ENCODE measurements at regions not wholly inside any gene's neighbourhood (a gene's known extent, or its start where the extent isn't known, plus 50 kb on each side); places are given as distances from the start of the nearest gene placed in this dataset.

- DNase-seq, result no peak
Measured at GRCh38 chr4:65834707-65835106, 164.4 kb upstream of the EPHA5 start.

- no peak for DNase-seq
Measured at GRCh38 chr4:65831828-65832227, 161.5 kb upstream of the EPHA5 start.

GRCh38 chr4:65825116-65825753 lies 154.9 kb upstream of the EPHA5 start:
- no peak for DNase-seq

GRCh38 chr4:65819192-65819591 lies 148.9 kb upstream of the EPHA5 start:
- DNase-seq, result no peak

GRCh38 chr4:65805936-65806335 lies 135.6 kb upstream of the EPHA5 start:
- DNase-seq, result no peak

- no peak for DNase-seq
Measured at GRCh38 chr4:65799513-65799912, 129.2 kb upstream of the EPHA5 start.

GRCh38 chr4:65798498-65799127 lies 128.3 kb upstream of the EPHA5 start:
- DNase-seq, result no peak

- no peak for DNase-seq
Measured at GRCh38 chr4:65791812-65792308, 121.6 kb upstream of the EPHA5 start.

GRCh38 chr4:65791111-65791811 lies 121.0 kb upstream of the EPHA5 start:
- DNase-seq, result no peak

GRCh38 chr4:65789805-65790204 lies 119.5 kb upstream of the EPHA5 start:
- no peak for DNase-seq

- no peak for DNase-seq
Measured at GRCh38 chr4:65789341-65789740, 119.1 kb upstream of the EPHA5 start.

GRCh38 chr4:65777270-65777669 lies 107.0 kb upstream of the EPHA5 start:
- DNase-seq, result no peak

GRCh38 chr4:65773636-65774035 lies 103.3 kb upstream of the EPHA5 start:
- no peak for DNase-seq

GRCh38 chr4:65747386-65747785 lies 77.1 kb upstream of the EPHA5 start:
- DNase-seq, result no peak

GRCh38 chr4:65738134-65738533 lies 67.8 kb upstream of the EPHA5 start:
- DNase-seq, result no peak

GRCh38 chr4:65737672-65738071 lies 67.4 kb upstream of the EPHA5 start:
- no peak for DNase-seq

GRCh38 chr4:65724973-65725372 lies 54.7 kb upstream of the EPHA5 start:
- no peak for DNase-seq

All from CD4-positive, alpha-beta T cell treated with Interleukin-10 for 1 hour (primary cell).